Neural cell (in vitro differentiated cells): ENCODE measurements at regions not wholly inside any gene's neighbourhood (a gene's known extent, or its start where the extent isn't known, plus 50 kb on each side); places are given as distances from the start of the nearest gene placed in this dataset.

Experiments used
- H2AFZ ChIP-seq: fragments of 200-600, 300-800 bp; sonication (generic), shearing (Covaris generic); 2 replicates; pipeline ENCODE4 v1.6.0; 2014; ENCODE audit warnings: low read depth, mild to moderate bottlenecking, antibody characterized with exemption, low read length, moderate library complexity
- H3F3A ChIP-seq: fragments of 200-600 bp; shearing (Covaris generic); 2 replicates; pipeline ENCODE4 v1.6.1; 2016; ENCODE audit warnings: mild to moderate bottlenecking, moderate library complexity, mixed read lengths, antibody characterized with exemption, low read length; ENCODE audit not compliant: insufficient read depth, poor library complexity, severe bottlenecking
- H3K27ac ChIP-seq: fragments of 200-600, 300-800 bp; sonication (generic), shearing (Covaris generic); 2 replicates; pipeline ENCODE4 v1.5.1; 2014; ENCODE audit warnings: mild to moderate bottlenecking, low read length, moderate library complexity
- H3K27me3 ChIP-seq: fragments of 300-800, 200-600 bp; sonication (generic), shearing (Covaris generic); 2 replicates; pipeline ENCODE4 v1.6.0; 2014; ENCODE audit warnings: mild to moderate bottlenecking, low read depth, low read length, moderate library complexity; ENCODE audit not compliant: insufficient read depth
- H3K36me3 ChIP-seq: fragments of 300-800, 200-600 bp; sonication (generic), shearing (Covaris generic); 2 replicates; pipeline ENCODE4 v1.5.1; 2014; ENCODE audit warnings: mild to moderate bottlenecking, antibody characterized with exemption, low read length, moderate library complexity; ENCODE audit not compliant: insufficient read depth
- H3K4me2 ChIP-seq: fragments of 300-800, 200-600 bp; sonication (generic), shearing (Covaris generic); 2 replicates; pipeline ENCODE4 v1.6.0; 2014; ENCODE audit warnings: mild to moderate bottlenecking, low read length
- H3K4me3 ChIP-seq: fragments of 300-800, 200-600 bp; sonication (generic), shearing (Covaris generic); 2 replicates; pipeline ENCODE4 v1.5.1; 2014; ENCODE audit warnings: mild to moderate bottlenecking, low read length, moderate library complexity
- H3K79me2 ChIP-seq: fragments of 200-600 bp; shearing (Covaris generic); replicated peaks from 2 replicates; pipeline ENCODE4 v1.6.0; 2014; ENCODE audit warnings: mild to moderate bottlenecking, low read length, moderate library complexity; ENCODE audit not compliant: insufficient read depth
- H3K9ac ChIP-seq: fragments of 300-800, 200-600 bp; sonication (generic), shearing (Covaris generic); 2 replicates; pipeline ENCODE4 v1.6.1; 2016; ENCODE audit warnings: mild to moderate bottlenecking, low read length, mixed read lengths
- H3K9me2 ChIP-seq: fragments of 200-600 bp; shearing (Covaris generic); 2 replicates; pipeline ENCODE4 v1.6.1; 2016; ENCODE audit warnings: mild to moderate bottlenecking, low read length, mixed read lengths; ENCODE audit not compliant: insufficient read depth
- H3K9me3 ChIP-seq: fragments of 200-600, 300-800 bp; sonication (generic), shearing (Covaris generic); 2 replicates; pipeline ENCODE4 v1.6.1; 2016; ENCODE audit warnings: mild to moderate bottlenecking, mixed run types, low read length, moderate library complexity, mixed read lengths
- H4K20me1 ChIP-seq: fragments of 200-600 bp; shearing (Covaris generic); 2 replicates; pipeline ENCODE4 v1.6.1; 2016; ENCODE audit warnings: mild to moderate bottlenecking, mixed run types; ENCODE audit not compliant: insufficient read depth
- EP300 ChIP-seq: fragments of 450-650 bp; conservative IDR thresholded peaks from 2 replicates; pipeline ENCODE4 v1.6.1; 2014; ENCODE audit warnings: antibody characterized with exemption, mild to moderate bottlenecking, moderate library complexity; ENCODE audit not compliant: poor library complexity, severe bottlenecking
- EZH2 ChIP-seq: fragments of 200-600, 300-800 bp; shearing (Covaris generic), sonication (generic); IDR thresholded peaks from 2 replicates; pipeline ENCODE4 v1.6.1; 2014; ENCODE audit warnings: antibody characterized with exemption, low read length, borderline replicate concordance, mild to moderate bottlenecking; ENCODE audit not compliant: insufficient read depth, poor library complexity, severe bottlenecking
- POLR2AphosphoS5 ChIP-seq: IDR thresholded peaks from 2 replicates; pipeline ENCODE4 v1.6.1; 2012
- RAD21 ChIP-seq: fragments of 450-650 bp; conservative IDR thresholded peaks from 2 replicates; pipeline ENCODE4 v1.6.1; 2014; ENCODE audit warnings: antibody characterized with exemption, mild to moderate bottlenecking, moderate library complexity
- TF ChIP-seq, protein P1 (sequence below): fragments of 450-650 bp; IDR thresholded peaks from 2 replicates; pipeline ENCODE4 v1.5.1; 2014; ENCODE audit warnings: antibody characterized with exemption, mild to moderate bottlenecking, moderate library complexity; ENCODE audit not compliant: poor library complexity, severe bottlenecking
- TF ChIP-seq, protein P2 (sequence below): IDR thresholded peaks from 2 replicates; pipeline ENCODE4 v1.6.1; 2012; ENCODE audit warnings: borderline replicate concordance

DNA sequence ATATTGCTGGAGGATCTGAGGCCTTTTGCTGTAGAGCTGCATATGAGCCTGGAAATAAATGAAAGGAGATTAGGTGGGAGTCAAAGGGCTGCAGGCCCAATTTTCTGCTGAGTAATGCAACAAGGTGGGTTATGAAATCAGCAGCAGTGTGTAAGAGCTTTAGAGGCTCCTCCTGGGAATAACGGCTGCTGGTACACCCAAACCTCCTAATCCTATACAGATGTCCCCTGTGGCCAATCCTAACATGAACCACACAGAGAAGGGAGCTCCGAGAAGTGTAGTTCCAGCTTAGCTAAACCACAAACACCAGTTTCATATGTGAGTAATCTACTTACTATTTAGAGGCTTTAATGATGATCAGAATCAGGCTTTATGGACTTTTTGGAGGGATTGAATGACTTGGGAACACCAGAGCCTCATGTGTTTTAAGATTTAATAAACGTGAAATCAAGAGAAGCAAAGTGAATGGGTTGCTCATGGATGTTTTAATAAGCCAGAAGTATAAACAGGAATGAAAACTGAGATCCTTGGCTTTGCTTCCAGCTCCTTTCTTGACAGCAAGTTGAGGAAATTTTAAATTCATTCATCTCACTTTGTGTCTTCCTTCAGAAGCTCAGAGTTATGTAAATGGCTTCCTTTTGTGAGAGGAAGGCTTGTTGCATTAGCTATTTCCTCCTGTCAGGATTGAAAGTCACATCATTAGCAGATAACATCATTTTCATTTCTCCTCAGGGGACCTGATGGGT, 437.5 kb downstream of the TMEM232 start:
- no peak overlapping the region for H3K9ac ChIP-seq
- H3K9me3 ChIP-seq, result peaks cover 3% of the 10 kb centered on the region
- H3K27me3 ChIP-seq, result no peaks in the 10 kb centered on the region
- no peak overlapping the region for H3K4me2 ChIP-seq
- H3K9me2 ChIP-seq, result no peaks in the 10 kb centered on the region
- no peaks in the 10 kb centered on the region for H4K20me1 ChIP-seq
- peak overlapping the region; percentile 40 for H3K27ac ChIP-seq
- no peak for TF ChIP-seq EZH2
- peak; percentile 48 for TF ChIP-seq POLR2AphosphoS5
- TF ChIP-seq, protein P1, sequence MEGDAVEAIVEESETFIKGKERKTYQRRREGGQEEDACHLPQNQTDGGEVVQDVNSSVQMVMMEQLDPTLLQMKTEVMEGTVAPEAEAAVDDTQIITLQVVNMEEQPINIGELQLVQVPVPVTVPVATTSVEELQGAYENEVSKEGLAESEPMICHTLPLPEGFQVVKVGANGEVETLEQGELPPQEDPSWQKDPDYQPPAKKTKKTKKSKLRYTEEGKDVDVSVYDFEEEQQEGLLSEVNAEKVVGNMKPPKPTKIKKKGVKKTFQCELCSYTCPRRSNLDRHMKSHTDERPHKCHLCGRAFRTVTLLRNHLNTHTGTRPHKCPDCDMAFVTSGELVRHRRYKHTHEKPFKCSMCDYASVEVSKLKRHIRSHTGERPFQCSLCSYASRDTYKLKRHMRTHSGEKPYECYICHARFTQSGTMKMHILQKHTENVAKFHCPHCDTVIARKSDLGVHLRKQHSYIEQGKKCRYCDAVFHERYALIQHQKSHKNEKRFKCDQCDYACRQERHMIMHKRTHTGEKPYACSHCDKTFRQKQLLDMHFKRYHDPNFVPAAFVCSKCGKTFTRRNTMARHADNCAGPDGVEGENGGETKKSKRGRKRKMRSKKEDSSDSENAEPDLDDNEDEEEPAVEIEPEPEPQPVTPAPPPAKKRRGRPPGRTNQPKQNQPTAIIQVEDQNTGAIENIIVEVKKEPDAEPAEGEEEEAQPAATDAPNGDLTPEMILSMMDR, result no peak
- TF ChIP-seq EP300, result peak; percentile 73
- TF ChIP-seq, protein P2, sequence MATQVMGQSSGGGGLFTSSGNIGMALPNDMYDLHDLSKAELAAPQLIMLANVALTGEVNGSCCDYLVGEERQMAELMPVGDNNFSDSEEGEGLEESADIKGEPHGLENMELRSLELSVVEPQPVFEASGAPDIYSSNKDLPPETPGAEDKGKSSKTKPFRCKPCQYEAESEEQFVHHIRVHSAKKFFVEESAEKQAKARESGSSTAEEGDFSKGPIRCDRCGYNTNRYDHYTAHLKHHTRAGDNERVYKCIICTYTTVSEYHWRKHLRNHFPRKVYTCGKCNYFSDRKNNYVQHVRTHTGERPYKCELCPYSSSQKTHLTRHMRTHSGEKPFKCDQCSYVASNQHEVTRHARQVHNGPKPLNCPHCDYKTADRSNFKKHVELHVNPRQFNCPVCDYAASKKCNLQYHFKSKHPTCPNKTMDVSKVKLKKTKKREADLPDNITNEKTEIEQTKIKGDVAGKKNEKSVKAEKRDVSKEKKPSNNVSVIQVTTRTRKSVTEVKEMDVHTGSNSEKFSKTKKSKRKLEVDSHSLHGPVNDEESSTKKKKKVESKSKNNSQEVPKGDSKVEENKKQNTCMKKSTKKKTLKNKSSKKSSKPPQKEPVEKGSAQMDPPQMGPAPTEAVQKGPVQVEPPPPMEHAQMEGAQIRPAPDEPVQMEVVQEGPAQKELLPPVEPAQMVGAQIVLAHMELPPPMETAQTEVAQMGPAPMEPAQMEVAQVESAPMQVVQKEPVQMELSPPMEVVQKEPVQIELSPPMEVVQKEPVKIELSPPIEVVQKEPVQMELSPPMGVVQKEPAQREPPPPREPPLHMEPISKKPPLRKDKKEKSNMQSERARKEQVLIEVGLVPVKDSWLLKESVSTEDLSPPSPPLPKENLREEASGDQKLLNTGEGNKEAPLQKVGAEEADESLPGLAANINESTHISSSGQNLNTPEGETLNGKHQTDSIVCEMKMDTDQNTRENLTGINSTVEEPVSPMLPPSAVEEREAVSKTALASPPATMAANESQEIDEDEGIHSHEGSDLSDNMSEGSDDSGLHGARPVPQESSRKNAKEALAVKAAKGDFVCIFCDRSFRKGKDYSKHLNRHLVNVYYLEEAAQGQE, result peak; percentile 52
- no peaks in the 10 kb centered on the region for H3F3A ChIP-seq
- no peaks in the 10 kb centered on the region for H3K79me2 ChIP-seq
- no peak overlapping the region for H3K4me3 ChIP-seq
- H2AFZ ChIP-seq, result no peak overlapping the region
- H3K36me3 ChIP-seq, result no peaks in the 10 kb centered on the region

DNA sequence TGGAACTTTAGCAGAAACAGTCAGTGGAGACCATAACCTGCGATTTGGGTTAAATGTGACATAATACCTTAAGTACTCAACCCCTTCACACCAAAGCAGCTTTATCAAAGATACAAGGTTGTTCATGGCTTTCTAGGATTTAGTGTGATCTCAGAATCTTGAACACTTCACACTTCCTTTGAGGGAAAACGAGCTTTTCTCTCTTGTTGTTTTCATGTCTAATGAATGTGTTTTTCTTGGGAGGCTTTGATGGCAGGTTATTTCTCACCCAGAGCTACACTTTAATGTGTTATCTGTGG, 437.0 kb downstream of the TMEM232 start:
- Histone ChIP-seq H3K9me2 (no peaks in the 10 kb centered on the region), H3K9ac (no peak overlapping the region), H2AFZ (no peak overlapping the region), H3K4me2 (no peak overlapping the region), H3K36me3 (no peaks in the 10 kb centered on the region), H3K4me3 (no peak overlapping the region), H3K79me2 (no peaks in the 10 kb centered on the region), H3K27me3 (no peaks in the 10 kb centered on the region), H3K27ac (peak overlapping the region; percentile 40), H3F3A (no peaks in the 10 kb centered on the region), H4K20me1 (no peaks in the 10 kb centered on the region), H3K9me3 (peaks cover 2% of the 10 kb centered on the region)
- TF ChIP-seq, protein P1, result no peak
- no peak for TF ChIP-seq RAD21
- TF ChIP-seq EP300, result peak; percentile 11
